Stimulated activated CD4-positive, alpha-beta T cell treated with anti-CD3 and anti-CD28 coated beads, Interleukin-12 subunit alpha, Interleukin-12 subunit beta, amount 100 ng/mL, for 48 hours (primary cell): ENCODE measurements at regions not wholly inside any gene's neighbourhood (a gene's known extent, or its start where the extent isn't known, plus 50 kb on each side); places are given as distances from the start of the nearest gene placed in this dataset.
"Not testable (repeated sequence)": the region's sequence is repeated elsewhere in the genome, so short reads cannot be mapped to it uniquely, and the experiment has no call there.

Source experiments
- DNase-seq, 3 donors: peaks; one replicate each; pipeline ENCODE4 v3.0.0-alpha.2; 2020; ENCODE audit warnings: low read depth in 2 of 3, low spot score in 1 of 3

- DNase-seq = no peak
Observed at GRCh38 chr11:31959716-31960115, 131.2 kb upstream of the RCN1 start.

GRCh38 chr11:31958076-31958735, 132.7 kb upstream of the RCN1 start:
- DNase-seq = peak; percentile 48 to 60 (median 53)

GRCh38 chr11:31957674-31958073, 133.2 kb upstream of the RCN1 start:
- DNase-seq = no peak

- DNase-seq = peak in 2 of 3 donors; percentile 5 to 10
Observed at GRCh38 chr11:31956310-31956709, 134.6 kb upstream of the RCN1 start.

GRCh38 chr11:31955838-31956237, 135.0 kb upstream of the RCN1 start:
- no peak for DNase-seq

GRCh38 chr11:31953803-31954327, 137.0 kb upstream of the RCN1 start:
- DNase-seq = no peak

GRCh38 chr11:31949733-31950200, 138.6 kb upstream of the PAX6 start:
- not testable (repeated sequence) for DNase-seq

- no peak for DNase-seq
Observed at GRCh38 chr11:31947051-31947450, 135.9 kb upstream of the PAX6 start.

GRCh38 chr11:31943056-31943780, 132.1 kb upstream of the PAX6 start:
- DNase-seq = no peak

GRCh38 chr11:31940371-31941037, 129.4 kb upstream of the PAX6 start:
- no peak for DNase-seq

GRCh38 chr11:31939004-31939403, 127.9 kb upstream of the PAX6 start:
- DNase-seq = no peak

GRCh38 chr11:31936312-31936711, 125.2 kb upstream of the PAX6 start:
- no peak for DNase-seq

- DNase-seq = no peak
Observed at GRCh38 chr11:31932879-31933278, 121.8 kb upstream of the PAX6 start.

GRCh38 chr11:31927982-31928381, 116.9 kb upstream of the PAX6 start:
- no peak for DNase-seq

- no peak for DNase-seq
Observed at GRCh38 chr11:31926816-31927528, 115.8 kb upstream of the PAX6 start.

- no peak for DNase-seq
Observed at GRCh38 chr11:31926106-31926505, 115.0 kb upstream of the PAX6 start.

GRCh38 chr11:31922450-31922849, 111.3 kb upstream of the PAX6 start:
- DNase-seq = no peak

GRCh38 chr11:31921081-31921480, 110.0 kb upstream of the PAX6 start:
- no peak for DNase-seq

- no peak for DNase-seq
Observed at GRCh38 chr11:31919175-31919574, 108.1 kb upstream of the PAX6 start.

- DNase-seq = no peak
Observed at GRCh38 chr11:31915867-31916266, 104.7 kb upstream of the PAX6 start.

- DNase-seq = no peak
Observed at GRCh38 chr11:31913985-31914384, 102.9 kb upstream of the PAX6 start.
